ENCODE measurements at regions not wholly inside any gene's neighbourhood (a gene's known extent, or its start where the extent isn't known, plus 50 kb on each side); places are given as distances from the start of the nearest gene placed in this dataset.

DNA sequence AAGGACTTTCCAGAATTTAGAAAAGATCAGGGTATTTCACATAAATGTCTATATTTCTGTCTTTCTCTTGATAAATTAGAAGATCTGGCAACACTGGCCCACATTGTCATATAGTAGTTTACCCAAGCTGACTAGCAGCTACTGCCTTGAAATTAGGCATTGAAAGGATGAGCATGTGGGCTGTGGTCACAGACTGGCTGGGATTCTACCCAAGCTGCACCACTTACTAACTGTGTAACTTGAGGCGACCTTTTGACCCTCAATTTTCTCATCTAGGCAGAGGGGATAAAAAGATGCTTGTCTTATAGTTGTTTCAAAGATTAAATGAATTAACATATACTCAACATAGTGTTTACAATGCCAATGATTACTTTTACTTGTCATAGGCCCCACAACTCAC, 152.7 kb upstream of the BMP2 start:
- DNase-seq, result no peak
- no peak for ATAC-seq

DNA sequence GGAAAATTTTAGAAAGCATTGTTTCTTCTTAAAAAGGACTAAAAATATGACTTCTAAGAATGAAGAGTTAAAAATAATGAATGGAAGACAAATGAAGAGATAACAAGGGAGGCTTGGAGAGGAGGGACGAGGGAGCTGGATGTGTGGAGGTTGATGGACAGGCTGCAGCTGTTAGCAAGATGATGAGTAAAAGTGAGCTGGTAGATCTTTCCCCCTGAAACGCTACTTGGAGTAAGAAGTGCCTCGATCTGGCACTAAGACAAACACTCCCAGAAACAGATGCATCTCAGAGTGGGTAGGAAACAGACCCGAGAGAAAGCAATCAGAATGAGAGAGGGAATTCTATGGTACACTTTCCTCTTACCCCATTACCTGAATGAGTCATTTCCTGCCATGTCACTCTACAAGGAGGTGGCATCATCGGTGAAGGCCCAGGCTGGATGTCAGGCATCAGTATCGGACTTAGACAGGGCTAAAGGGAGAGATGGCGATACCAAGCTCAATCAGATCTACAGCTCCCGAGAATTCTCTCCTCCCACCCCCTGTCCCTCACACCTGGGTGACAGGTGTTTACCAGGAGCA, 154.1 kb upstream of the BMP2 start:
- DNase-seq, result no peak
- ATAC-seq, result no peak

DNA sequence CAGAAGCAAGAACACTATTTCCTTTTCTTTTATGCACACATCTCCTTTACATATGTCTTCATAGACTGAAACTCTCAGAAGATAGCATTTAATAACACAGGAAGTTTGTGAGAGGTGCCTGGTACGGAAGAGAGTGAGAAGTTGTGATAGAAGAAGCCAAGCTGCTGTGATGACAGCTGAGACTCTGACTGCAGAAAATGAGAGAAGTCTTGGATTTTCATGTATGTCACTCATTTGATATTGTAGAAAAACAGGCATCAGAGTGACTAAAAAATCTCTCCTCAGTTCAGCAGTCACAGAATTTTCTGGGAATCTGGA, 154.9 kb upstream of the BMP2 start:
- ATAC-seq, result no peak
- no peak for DNase-seq

DNA sequence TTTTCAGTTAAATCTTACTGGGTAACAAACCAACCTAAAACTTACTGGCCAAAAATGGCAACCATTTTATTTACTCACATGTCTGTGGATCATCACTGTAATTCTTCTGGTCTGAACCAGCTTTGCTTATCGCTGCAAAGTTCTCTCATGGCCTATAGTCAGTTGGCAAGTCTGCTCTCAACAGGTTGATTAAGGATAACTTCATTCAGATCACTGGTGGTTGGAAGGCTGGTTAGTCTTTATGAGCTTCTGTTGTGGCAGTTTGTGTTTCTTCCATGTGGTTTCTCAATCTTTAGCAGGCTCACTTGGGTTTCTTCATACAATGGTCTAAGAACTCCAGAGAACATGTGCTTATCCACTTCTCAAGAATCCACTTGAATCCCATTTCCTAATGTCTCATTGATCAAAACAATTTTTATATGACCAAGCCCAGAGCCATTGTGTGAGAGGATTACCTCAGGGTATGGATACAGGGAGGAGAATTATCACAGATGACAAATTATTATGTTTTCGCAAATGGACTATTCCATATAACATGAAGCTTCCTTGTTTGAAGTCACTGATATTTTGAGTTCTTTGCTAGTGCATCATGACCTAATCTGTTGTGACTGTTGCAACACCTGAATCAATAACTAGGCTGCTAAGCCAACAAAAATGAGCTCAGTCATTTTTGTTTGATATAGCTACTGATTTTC, 155.4 kb upstream of the BMP2 start:
- no peak for DNase-seq
- ATAC-seq, result no peak

DNA sequence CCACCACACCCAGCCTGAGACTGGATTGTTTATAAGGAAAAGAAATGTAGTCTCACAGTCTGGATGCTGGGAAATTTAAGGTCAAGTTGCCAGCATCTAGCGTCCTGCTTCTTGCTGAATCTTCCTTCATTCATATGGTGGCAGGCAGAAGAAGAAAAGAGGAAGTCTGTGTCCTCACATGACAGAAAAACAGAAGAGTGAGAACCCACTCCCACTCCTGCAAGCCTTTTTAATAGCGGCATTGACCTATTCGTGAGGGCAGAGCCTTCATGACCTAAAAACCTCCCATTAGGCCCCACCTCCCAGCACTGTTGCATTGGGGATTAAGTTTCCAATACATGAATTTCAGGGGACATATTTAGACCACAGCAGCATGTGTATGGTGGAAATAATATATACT, 160.8 kb upstream of the BMP2 start:
- DNase-seq (no peak), ATAC-seq (no peak)

DNA sequence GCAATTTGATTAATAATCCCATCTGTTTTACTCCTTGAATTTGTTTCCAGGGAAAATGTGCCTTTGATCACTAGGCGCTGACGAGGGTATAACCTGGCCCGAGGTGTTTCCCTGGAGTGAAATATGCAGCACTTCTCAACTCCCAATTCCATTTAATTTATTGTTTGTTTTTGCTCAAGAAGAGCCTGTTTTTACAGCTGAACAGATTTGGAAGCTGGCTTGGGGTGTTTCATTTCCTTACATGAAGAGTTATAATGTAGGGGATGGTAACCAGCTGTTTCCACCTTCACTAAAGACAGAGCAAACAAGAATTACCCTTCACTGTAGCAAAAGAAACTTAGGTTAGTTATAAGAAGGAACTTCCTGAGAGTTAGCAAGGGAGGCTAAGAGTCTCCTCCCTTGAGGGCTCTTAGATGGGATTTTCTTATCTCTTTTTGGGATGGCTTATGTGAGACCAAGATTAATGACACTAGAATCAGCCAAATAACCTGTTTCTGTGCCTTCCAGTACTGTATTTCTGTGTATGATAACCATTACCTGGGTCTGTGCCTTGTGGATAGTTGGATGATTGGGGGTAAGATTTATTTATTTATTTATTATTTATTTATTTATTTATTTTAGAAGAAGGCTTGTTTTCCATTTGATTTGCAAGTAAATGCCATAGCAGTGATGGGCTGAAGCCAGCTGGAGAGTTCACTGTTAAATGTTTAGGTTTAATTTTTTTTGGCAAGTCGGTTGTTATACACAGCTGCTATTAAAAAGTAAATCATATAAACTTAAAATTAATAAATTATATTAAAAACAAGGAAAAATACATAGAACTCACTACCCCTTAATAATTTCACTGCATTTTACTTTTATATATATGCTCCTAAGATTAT, 162.2 kb upstream of the BMP2 start:
- DNase-seq (no peak), ATAC-seq (no peak)

DNA sequence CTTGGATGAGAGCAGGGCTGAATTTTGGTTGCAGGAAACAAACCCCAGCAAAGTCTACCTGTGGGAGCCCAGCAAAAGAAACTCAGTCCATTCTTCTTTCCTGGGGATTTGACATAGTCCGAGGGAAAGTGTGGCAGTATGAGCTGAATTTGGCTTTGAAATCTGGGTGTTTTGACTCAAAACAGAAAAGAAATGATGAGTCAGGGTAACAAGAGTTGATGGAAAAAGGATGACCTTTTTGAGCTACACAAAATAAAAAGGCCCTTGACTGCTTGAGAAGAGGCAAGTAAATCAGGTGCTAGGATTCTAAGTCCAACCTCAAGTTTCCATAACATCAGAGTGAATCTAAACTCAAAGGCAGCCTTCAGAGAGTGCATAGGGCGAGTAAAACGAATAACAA, 163.3 kb upstream of the BMP2 start:
- DNase-seq (no peak), ATAC-seq (no peak)

DNA sequence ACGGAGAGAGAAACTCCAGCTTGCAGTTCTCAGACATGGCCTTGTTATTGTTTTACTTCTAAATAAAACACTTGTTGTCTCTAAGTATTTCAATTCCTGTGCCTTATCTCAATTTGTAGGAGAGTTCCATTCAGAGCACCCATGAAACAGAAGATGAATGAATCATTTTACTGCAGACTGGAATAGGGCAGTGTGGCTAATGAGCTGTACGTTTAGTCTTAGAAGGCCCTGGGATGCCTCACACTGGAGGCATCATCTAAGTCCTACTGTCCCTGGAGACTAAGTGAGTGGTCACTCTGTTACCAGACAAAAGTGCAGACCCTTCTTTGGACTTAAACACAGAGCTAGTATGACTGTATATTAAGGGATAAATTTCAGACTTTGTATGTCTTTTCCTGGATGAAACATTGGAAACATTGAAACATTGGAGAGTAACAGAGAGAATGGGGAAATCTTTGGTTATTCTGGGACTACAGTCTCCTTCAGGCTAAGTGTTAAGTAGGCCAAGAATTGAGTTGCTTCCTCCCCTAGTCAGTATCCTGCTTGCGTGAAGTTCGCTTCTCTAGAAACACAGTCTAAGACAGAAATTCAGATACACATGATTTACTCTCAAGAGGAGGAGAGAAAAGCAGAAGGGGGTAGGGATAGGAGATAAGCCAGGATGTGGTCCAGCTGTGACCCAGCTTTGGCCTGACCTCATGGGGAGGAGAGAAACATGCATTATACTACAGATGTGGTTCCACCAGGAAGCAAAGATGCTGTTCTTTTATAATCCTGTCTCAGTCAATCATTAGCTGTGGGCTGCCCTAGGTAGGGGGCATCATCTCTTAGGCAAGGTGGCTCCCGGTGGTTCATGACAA, 167.4 kb upstream of the BMP2 start:
- no peak for DNase-seq
- no peak for ATAC-seq

DNA sequence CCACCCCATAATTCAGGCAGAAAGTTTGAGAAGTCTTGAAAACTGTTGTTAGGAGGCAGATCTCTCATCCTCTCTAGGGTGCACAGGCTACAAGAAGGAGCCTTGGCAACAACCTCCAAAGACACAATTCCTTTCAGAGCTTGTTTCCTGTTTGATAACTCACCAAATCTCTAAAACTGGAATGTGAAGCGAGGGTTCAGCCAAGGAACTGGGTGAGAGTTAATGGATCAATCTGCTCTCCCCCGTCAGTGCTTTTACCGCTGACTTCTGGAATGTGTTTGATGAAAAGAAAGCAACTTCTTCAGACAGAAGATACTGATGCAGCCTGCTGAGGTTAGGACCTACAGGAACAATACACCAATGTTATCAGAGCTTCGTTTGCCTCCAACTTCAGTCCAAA, 171.8 kb upstream of the BMP2 start:
- no peak for DNase-seq
- no peak for ATAC-seq

DNA sequence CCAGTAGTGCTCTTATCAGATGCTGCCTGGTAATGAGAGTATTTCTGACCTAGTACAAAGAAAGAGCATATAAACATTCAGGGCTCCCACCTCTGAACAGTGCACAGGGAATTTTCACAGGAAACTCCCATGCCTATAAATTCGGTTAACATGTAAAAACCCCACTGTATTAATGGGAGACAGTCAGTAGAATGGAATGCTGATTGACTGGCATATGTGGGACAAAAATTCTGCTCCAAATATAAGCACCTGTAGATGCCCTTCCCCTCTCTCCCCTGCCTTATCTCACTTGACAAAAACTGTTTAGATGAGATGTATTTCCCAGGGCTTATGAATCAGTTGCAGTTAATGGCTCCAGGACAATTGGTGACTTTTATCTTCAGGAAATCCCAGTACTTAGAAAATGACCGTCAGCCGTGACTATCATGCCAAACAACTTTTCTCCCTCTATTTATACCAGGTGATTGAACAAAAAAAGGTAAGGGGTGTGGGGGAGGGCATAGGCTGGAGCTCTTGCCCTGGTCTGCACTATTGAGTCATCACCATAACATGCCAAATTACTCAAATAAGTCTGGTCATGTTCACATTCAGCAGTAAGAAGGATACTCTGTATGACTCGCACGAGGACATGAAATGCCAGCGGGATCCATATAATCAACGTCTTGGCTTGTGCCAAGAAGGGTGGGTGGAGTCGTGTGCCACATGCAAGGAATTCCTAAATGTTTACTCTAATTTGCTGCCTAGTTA, 176.4 kb upstream of the BMP2 start:
- DNase-seq, result no peak

DNA sequence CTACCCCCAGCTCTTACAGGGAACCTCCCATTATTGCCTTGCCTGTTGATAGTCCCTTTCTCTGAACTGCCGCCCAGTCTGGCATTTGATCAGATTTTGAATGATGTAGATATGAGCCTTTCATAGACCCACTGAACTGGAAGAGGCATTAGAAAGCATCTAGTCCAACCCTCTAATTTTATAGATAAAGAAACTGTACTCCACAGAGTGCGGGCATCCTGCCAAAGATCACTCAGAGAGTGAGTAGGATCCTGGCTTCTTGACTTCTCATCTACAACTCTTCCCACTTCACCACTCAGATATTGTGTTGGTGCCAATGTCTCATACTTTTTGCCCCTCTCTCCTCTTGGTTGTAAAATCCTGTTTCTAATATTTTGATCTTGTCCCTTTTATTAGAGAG, 179.2 kb upstream of the BMP2 start:
- no peak for ATAC-seq
- DNase-seq, result no peak

More for the DNA sequence above, 176.4 kb upstream of the BMP2 start:
- ATAC-seq, result no peak

DNA sequence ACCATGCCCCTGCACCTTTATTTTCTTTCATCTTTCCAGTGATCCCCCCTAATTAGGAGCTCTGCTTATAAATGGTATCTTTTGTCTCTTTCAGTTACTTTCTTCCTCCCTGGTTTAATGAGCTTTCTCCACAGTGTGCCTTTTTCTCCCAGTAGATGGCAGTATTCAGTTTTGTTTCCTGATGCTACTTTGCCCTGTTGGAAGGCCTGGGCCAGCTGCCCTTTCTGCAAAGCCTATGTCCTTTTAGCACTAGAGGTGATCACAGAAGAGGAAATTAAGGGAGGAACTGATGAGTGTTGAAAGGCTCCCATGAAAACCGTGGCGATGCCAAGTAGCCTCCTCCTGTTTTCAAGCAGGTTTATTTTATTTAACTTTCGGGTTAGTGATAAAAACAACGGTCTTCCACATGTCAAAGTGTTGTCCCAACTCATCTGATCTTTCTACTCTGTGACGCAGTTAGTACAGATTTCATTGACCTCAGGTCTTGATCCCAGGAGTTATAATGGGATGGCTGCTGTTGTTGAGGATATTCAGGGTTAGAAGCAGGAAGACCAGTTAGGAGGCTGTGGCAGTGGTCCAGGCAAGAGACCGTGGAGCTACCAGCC, 184.2 kb upstream of the BMP2 start:
- ATAC-seq (no peak), DNase-seq (no peak)

DNA sequence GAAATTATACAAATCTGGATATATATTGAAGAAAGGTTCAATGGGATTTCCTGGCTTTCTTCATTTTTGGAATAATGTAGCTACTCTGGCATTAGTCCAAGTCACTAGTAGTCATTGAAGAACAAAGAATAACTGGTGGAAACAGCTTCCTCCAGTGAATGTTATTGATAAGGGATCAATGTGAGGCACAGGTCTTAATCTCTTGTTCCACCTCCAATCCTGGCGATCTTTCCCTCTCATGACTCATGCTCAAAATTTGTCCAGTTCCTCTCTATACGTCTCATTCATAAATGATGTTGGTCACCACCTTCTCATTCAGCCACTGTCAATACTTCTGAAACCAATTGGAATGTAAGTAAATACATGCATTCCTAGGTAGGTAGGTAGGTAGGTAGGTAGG, 185.0 kb upstream of the BMP2 start:
- ATAC-seq (no peak), DNase-seq (no peak)

DNA sequence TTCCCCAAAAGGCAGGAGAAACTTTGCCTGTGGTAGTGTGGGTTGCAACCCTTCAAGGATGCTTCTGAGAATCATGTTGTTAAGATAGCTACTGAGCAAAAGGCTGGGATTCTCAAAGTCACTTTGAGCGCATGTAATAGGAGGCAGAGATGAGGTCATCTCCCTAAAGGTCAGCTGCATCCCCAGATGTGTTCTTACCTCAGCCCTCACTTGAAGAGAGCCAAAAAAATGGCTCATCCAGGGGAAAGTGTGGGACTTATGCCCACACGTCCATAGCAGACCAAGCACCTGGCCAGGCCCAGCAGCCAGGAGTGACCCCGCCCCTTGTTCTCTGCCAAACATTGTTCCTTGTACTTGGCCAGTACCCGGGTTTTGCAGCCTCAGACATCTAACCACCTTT, 187.0 kb upstream of the BMP2 start:
- no peak for DNase-seq
- ATAC-seq, result no peak

DNA sequence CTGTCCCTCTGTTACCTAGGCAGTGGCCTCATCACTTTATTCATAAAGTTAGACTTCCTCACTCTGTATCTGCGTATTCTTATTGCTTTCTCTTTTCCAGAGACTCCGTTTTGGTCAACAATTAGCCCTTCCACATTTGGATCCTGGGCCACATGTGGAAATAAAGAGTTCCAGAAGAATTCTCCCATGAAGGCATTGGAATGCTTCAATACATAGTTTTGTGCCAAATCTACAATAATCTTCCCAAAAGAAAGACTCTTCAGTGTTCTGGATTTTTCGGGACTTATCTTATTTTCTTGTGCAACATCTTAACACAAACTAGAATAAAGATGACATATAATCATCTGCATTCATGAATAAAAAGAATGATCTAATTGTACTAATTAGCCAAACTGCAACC, 187.7 kb upstream of the BMP2 start:
- no peak for DNase-seq
- ATAC-seq, result no peak

DNA sequence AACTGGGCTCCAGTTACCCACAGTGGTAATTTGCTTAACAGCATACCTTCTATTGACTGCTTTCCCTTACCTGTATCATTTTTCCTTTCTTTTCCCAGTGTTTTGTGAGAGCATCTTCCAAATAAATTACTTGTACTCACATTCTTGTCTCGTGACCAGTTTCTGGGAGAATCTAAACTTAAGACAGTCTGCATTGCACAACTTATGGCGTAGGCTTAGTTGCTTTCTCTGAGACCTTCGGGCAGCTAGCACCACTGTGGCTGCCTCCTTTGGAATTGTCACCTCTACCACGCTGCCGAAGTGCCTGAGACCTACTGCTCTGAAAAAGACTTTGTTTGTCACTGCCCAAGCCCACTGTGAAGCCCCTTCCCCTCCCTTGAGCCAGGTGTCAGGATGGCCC, 188.1 kb upstream of the BMP2 start:
- no peak for ATAC-seq
- no peak for DNase-seq

DNA sequence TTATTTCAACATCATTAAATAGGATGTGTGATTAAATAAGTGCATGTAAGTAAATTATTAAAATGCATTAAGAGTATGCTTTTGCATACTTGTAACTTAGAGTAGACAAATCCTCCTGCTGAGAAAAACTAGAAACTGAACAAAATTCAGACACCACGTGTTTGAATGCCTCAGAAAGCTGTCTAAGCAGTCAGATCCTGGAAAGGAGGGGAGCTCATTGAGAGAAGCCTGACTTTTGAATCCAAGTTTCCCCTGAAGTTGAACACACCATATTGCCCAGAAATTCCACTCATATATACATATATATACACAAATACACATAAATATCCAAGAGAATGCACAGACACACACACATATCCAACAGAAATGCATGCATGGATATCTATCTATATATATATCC, 190.0 kb upstream of the BMP2 start:
- no peak for ATAC-seq
- no peak for DNase-seq

DNA sequence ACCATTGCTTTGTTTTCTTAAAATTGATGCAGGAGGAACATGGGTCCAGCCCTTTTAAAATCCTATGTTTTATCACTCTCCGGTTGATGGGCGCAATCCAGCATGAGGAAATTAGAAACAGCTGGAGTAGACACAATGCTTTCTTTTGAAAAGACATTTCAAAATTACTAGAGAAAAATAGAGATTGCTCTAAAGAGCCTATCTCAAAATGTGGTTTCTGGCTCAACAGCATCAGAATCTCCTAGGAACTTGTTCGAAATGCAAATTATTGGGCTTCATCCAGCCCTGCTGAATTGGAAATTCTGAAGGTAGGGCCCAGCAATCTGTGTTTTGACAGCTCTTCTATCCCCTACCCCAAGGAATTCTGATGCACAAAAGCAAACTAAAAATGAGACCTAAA, 190.8 kb upstream of the BMP2 start:
- DNase-seq (no peak), ATAC-seq (no peak)

DNA sequence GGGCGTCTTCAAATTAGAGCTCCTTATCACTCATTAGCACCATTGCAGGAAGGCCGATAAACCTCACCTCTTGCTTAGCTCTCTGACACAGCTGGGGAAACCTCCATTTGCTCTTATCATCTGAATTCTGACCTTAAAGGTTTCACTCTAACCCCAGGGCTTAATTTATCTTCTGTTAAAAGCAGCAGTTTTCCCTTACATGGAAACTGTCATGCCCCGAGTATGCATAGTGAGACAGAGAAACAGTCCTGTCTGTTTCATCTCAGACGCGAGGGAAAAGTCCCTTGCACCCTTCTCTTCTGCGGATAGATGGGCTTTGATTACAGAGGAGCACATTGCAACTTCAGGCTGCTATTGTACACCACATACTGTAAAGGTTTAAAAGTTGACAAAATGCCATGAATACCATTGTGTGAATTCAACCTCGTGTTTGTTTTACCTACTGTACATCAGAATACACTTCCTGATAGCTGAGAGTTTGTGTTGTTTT, 191.5 kb upstream of the BMP2 start:
- DNase-seq (no peak), ATAC-seq (no peak)

DNA sequence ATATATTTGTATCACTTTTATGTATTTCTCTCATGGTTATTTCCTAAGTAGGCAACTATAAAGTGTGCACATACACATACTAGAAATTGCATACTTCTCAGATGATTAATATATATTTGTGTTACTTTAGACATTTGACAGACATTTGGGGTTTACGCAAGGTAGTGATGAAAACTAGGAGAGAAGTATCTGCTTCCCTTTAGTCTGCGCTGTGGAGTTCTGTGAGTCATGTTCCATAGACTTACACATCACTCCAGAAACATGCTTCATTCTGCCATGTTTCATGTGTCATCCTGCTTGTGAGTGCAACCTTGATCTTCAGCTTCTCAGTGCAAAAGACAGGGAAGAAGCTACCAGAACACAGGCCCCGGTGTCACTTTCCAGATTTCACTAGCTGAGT, 200.7 kb upstream of the BMP2 start:
- DNase-seq, result no peak

DNA sequence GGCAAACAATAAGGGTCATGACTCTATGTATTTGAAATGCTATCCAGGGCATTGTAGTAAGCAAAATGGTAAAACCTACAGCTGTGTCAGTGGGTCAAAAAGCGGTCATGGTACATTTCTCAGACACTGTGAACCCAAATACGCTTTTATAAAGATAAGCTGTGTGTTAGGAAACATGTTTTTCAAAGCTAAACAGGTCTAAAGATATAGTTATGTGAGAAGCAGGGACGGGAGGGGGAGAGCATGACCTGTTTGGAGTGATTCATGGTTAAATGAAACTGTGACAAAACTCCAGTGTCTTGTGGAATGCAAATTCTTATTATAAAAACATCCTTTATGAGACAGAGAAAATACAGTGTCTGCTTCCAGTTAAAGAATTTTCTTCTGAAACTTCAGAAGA, 205.4 kb upstream of the BMP2 start:
- ATAC-seq, result no peak
- no peak for DNase-seq

More for the DNA sequence above, 200.7 kb upstream of the BMP2 start:
- ATAC-seq, result no peak
